ENCODE measurements at regions not wholly inside any gene's neighbourhood (a gene's known extent, or its start where the extent isn't known, plus 50 kb on each side); places are given as distances from the start of the nearest gene placed in this dataset.

GRCh38 chr18:41036346-41036745, 918.7 kb upstream of the PIK3C3 start:
- no peak for TF ChIP-seq CTCF (IDR thresholded peaks at IDR 0.05; ENCODE audit: insufficient read depth, low read depth, low read length)
- TF ChIP-seq EZH2 (IDR thresholded peaks at IDR 0.05; ENCODE audit: insufficient read depth, low read length) = no peak
- no peaks in the 10 kb centered on the region for H3K27me3 ChIP-seq (ENCODE audit: insufficient read depth, low read length)
- peaks cover 2% of the 10 kb centered on the region for H3K4me1 Mint-ChIP-seq (ENCODE audit: low read depth, unreplicated experiment)
- H3K4me1 ChIP-seq (ENCODE audit: insufficient read depth, low read length) = no peaks in the 10 kb centered on the region
- H3K9me3 ChIP-seq (ENCODE audit: insufficient read depth, low read depth, low read length) = no peaks in the 10 kb centered on the region
- H3K27ac Mint-ChIP-seq (ENCODE audit: unreplicated experiment) = no peak overlapping the region
- H3K9ac ChIP-seq (ENCODE audit: low read length) = no peak overlapping the region
- H3K4me3 ChIP-seq (ENCODE audit: insufficient read depth, low read depth, low read length) = no peak overlapping the region
- H2AFZ ChIP-seq (ENCODE audit: low read depth, low read length) = no peak overlapping the region
- H3K36me3 Mint-ChIP-seq (ENCODE audit: low read depth, unreplicated experiment) = no peaks in the 10 kb centered on the region
- no peaks in the 10 kb centered on the region for H3K36me3 ChIP-seq (ENCODE audit: insufficient read depth, low read length)
- H3K79me2 ChIP-seq (ENCODE audit: insufficient read depth, low read length) = no peaks in the 10 kb centered on the region
- FAIRE-seq = no peak
- DNase-seq (ENCODE audit: low read depth) = no peak
- no peaks in the 10 kb centered on the region for H3K9me3 Mint-ChIP-seq (ENCODE audit: unreplicated experiment)
- no peak overlapping the region for H3K4me3 Mint-ChIP-seq (ENCODE audit: unreplicated experiment)
- H4K20me1 ChIP-seq (ENCODE audit: insufficient read depth, low read length) = no peaks in the 10 kb centered on the region
- no peak overlapping the region for H3K4me2 ChIP-seq (ENCODE audit: low read length)
- no peaks in the 10 kb centered on the region for H3K27me3 Mint-ChIP-seq (ENCODE audit: low read depth, unreplicated experiment)
- H3K27ac ChIP-seq (ENCODE audit: low read depth, low read length) = no peak overlapping the region

GRCh38 chr18:41034413-41034812, 920.6 kb upstream of the PIK3C3 start:
- H3K4me2 ChIP-seq (ENCODE audit: low read length) = no peak overlapping the region
- H3K27ac ChIP-seq (ENCODE audit: low read depth, low read length) = no peak overlapping the region
- TF ChIP-seq EZH2 (IDR thresholded peaks at IDR 0.05; ENCODE audit: insufficient read depth, low read length) (no peak), CTCF (IDR thresholded peaks at IDR 0.05; ENCODE audit: insufficient read depth, low read depth, low read length) (no peak)
- H3K27ac Mint-ChIP-seq (ENCODE audit: unreplicated experiment) = no peak overlapping the region
- no peaks in the 10 kb centered on the region for H3K4me1 ChIP-seq (ENCODE audit: insufficient read depth, low read length)
- no peaks in the 10 kb centered on the region for H3K9me3 ChIP-seq (ENCODE audit: insufficient read depth, low read depth, low read length)
- no peak overlapping the region for H3K9ac ChIP-seq (ENCODE audit: low read length)
- H3K36me3 ChIP-seq (ENCODE audit: insufficient read depth, low read length) = no peaks in the 10 kb centered on the region
- H3K4me3 Mint-ChIP-seq (ENCODE audit: unreplicated experiment) = no peak overlapping the region
- H3K9me3 Mint-ChIP-seq (ENCODE audit: unreplicated experiment) = no peaks in the 10 kb centered on the region
- no peak overlapping the region for H3K4me3 ChIP-seq (ENCODE audit: insufficient read depth, low read depth, low read length)
- FAIRE-seq (no peak), DNase-seq (ENCODE audit: low read depth) (no peak)
- peaks cover 2% of the 10 kb centered on the region for H3K4me1 Mint-ChIP-seq (ENCODE audit: low read depth, unreplicated experiment)
- H3K27me3 Mint-ChIP-seq (ENCODE audit: low read depth, unreplicated experiment) = no peaks in the 10 kb centered on the region
- H3K36me3 Mint-ChIP-seq (ENCODE audit: low read depth, unreplicated experiment) = no peaks in the 10 kb centered on the region
- no peaks in the 10 kb centered on the region for H3K79me2 ChIP-seq (ENCODE audit: insufficient read depth, low read length)
- H3K27me3 ChIP-seq (ENCODE audit: insufficient read depth, low read length) = no peaks in the 10 kb centered on the region
- no peaks in the 10 kb centered on the region for H4K20me1 ChIP-seq (ENCODE audit: insufficient read depth, low read length)
- H2AFZ ChIP-seq (ENCODE audit: low read depth, low read length) = no peak overlapping the region

GRCh38 chr18:41025666-41026065, 929.4 kb upstream of the PIK3C3 start:
- H3K27ac Mint-ChIP-seq (ENCODE audit: unreplicated experiment) = no peak overlapping the region
- no peak for FAIRE-seq

More at GRCh38 chr18:41025666-41026065, 929.4 kb upstream of the PIK3C3 start:
- TF ChIP-seq EZH2 (IDR thresholded peaks at IDR 0.05; ENCODE audit: insufficient read depth, low read length) (no peak), CTCF (IDR thresholded peaks at IDR 0.05; ENCODE audit: insufficient read depth, low read depth, low read length) (no peak)
- Mint-ChIP-seq H3K27me3 (ENCODE audit: low read depth, unreplicated experiment) (no peaks in the 10 kb centered on the region), H3K4me3 (ENCODE audit: unreplicated experiment) (no peak overlapping the region), H3K4me1 (ENCODE audit: low read depth, unreplicated experiment) (no peaks in the 10 kb centered on the region), H3K9me3 (ENCODE audit: unreplicated experiment) (no peaks in the 10 kb centered on the region), H3K36me3 (ENCODE audit: low read depth, unreplicated experiment) (no peaks in the 10 kb centered on the region)
- no peak overlapping the region for H3K27ac ChIP-seq (ENCODE audit: low read depth, low read length)
- no peaks in the 10 kb centered on the region for H3K79me2 ChIP-seq (ENCODE audit: insufficient read depth, low read length)
- no peak overlapping the region for H2AFZ ChIP-seq (ENCODE audit: low read depth, low read length)
- H3K9ac ChIP-seq (ENCODE audit: low read length) = no peak overlapping the region
- H3K27me3 ChIP-seq (ENCODE audit: insufficient read depth, low read length) = no peaks in the 10 kb centered on the region
- no peaks in the 10 kb centered on the region for H4K20me1 ChIP-seq (ENCODE audit: insufficient read depth, low read length)
- H3K9me3 ChIP-seq (ENCODE audit: insufficient read depth, low read depth, low read length) = no peaks in the 10 kb centered on the region
- DNase-seq (ENCODE audit: low read depth) = no peak
- no peak overlapping the region for H3K4me3 ChIP-seq (ENCODE audit: insufficient read depth, low read depth, low read length)
- no peaks in the 10 kb centered on the region for H3K4me1 ChIP-seq (ENCODE audit: insufficient read depth, low read length)
- H3K4me2 ChIP-seq (ENCODE audit: low read length) = no peak overlapping the region
- H3K36me3 ChIP-seq (ENCODE audit: insufficient read depth, low read length) = no peaks in the 10 kb centered on the region
